Liver (tissue), 8 donors: ENCODE measurements at regions not wholly inside any gene's neighbourhood (a gene's known extent, or its start where the extent isn't known, plus 50 kb on each side); places are given as distances from the start of the nearest gene placed in this dataset.

Source experiments
- DNase-seq: peaks from one replicate; pipeline ENCODE4 v3.0.0-alpha.2; 2017; ENCODE audit warnings: low spot score
- H3K27ac ChIP-seq, 2 donors: one replicate each; pipeline ENCODE4 v1.7.0; 2013; ENCODE audit warnings: inconsistent platforms in 2 of 2, low read length in 2 of 2, control low read depth in 1 of 2, low read depth in 1 of 2, mild to moderate bottlenecking in 1 of 2
- H3K27me3 ChIP-seq, 4 donors: one replicate each; pipeline versions ENCODE4 v1.6.1 to v1.7.0; 2013; ENCODE audit warnings: low read length in 3 of 4, inconsistent platforms in 1 of 4, mild to moderate bottlenecking in 1 of 4, moderate library complexity in 1 of 4; ENCODE audit not compliant: control insufficient read depth in 4 of 4, insufficient read depth in 4 of 4
- H3K36me3 ChIP-seq, 4 donors: one replicate each; pipeline versions ENCODE4 v1.6.1 to v1.7.0; 2013; ENCODE audit warnings: low read length in 3 of 4, mild to moderate bottlenecking in 3 of 4, low read depth in 1 of 4, moderate library complexity in 1 of 4; ENCODE audit not compliant: control insufficient read depth in 4 of 4, insufficient read depth in 3 of 4
- H3K4me1 ChIP-seq, 4 donors: one replicate each; pipeline versions ENCODE4 v1.6.1 to v1.7.0; 2013; ENCODE audit warnings: low read length in 3 of 4, mild to moderate bottlenecking in 3 of 4, moderate library complexity in 1 of 4; ENCODE audit not compliant: control insufficient read depth in 4 of 4, insufficient read depth in 4 of 4
- H3K4me3 ChIP-seq, 3 donors: one replicate each; pipeline versions ENCODE4 v1.6.1 to v1.7.0; 2013; ENCODE audit warnings: low read length in 3 of 3, control low read depth in 1 of 3, low read depth in 1 of 3, mild to moderate bottlenecking in 1 of 3
- H3K9ac ChIP-seq, 2 donors: one replicate each; pipeline ENCODE4 v1.7.0; 2013; ENCODE audit warnings: low read length in 2 of 2, mild to moderate bottlenecking in 2 of 2, moderate library complexity in 2 of 2, control low read depth in 1 of 2, low read depth in 1 of 2
- H3K9me3 ChIP-seq, 4 donors: one replicate each; pipeline versions ENCODE4 v1.6.1 to v1.7.0; 2013; ENCODE audit warnings: low read length in 3 of 4; ENCODE audit not compliant: control insufficient read depth in 4 of 4
- ATF3 ChIP-seq: IDR thresholded peaks from 2 replicates; pipeline ENCODE4 v1.6.1; 2016; ENCODE audit warnings: antibody characterized with exemption
- EGR1 ChIP-seq, 2 donors: IDR thresholded peaks; 2 replicates each; pipeline ENCODE4 v1.6.1; 2016 to 2018; ENCODE audit warnings: antibody characterized with exemption in 2 of 2, low read depth in 2 of 2
- FOXA1 ChIP-seq: IDR thresholded peaks from 2 replicates; pipeline ENCODE4 v1.6.1; 2016; ENCODE audit warnings: antibody characterized with exemption
- FOXA2 ChIP-seq: IDR thresholded peaks from 2 replicates; pipeline ENCODE4 v1.6.1; 2016; ENCODE audit warnings: antibody characterized with exemption
- GABPA ChIP-seq, 2 donors: IDR thresholded peaks in 1 of 2; conservative IDR thresholded peaks in 1 of 2; 2 replicates each; pipeline ENCODE4 v1.6.1; 2016; ENCODE audit warnings: antibody characterized with exemption in 2 of 2, mild to moderate bottlenecking in 1 of 2, moderate library complexity in 1 of 2
- HNF4A ChIP-seq, 2 donors: conservative IDR thresholded peaks; 2 replicates each; pipeline ENCODE4 v1.6.1; 2016; ENCODE audit warnings: antibody characterized with exemption in 2 of 2, mild to moderate bottlenecking in 2 of 2
- HNF4G ChIP-seq: IDR thresholded peaks from 2 replicates; pipeline ENCODE4 v1.6.1; 2016; ENCODE audit warnings: antibody characterized with exemption
- JUND ChIP-seq, 2 donors: IDR thresholded peaks; 2 replicates each; pipeline ENCODE4 v1.6.1; 2016; ENCODE audit warnings: antibody characterized with exemption in 2 of 2
- NR2F2 ChIP-seq: IDR thresholded peaks from 2 replicates; pipeline ENCODE4 v1.6.1; 2016; ENCODE audit warnings: antibody characterized with exemption
- REST ChIP-seq: IDR thresholded peaks from 2 replicates; pipeline ENCODE4 v1.6.1; 2016; ENCODE audit warnings: antibody characterized with exemption, mild to moderate bottlenecking
- SP1 ChIP-seq: IDR thresholded peaks from 2 replicates; pipeline ENCODE4 v1.6.1; 2018; ENCODE audit warnings: antibody characterized with exemption, mild to moderate bottlenecking
- TAF1 ChIP-seq: conservative IDR thresholded peaks from 2 replicates; pipeline ENCODE4 v1.6.1; 2016; ENCODE audit warnings: antibody characterized with exemption, mild to moderate bottlenecking
- YY1 ChIP-seq: IDR thresholded peaks from 2 replicates; pipeline ENCODE4 v1.6.1; 2016; ENCODE audit warnings: antibody characterized with exemption, mild to moderate bottlenecking
- WGBS: extraction: QIAGEN DNeasy Blood & Tissue Kit; methylation state at CpG from one replicate; pipeline ENCODE4 v1.1.7; 2013; 5-methylcytosine and 5-hydroxymethylcytosine counted together
- TF ChIP-seq, protein P1 (sequence below): IDR thresholded peaks from 2 replicates; pipeline ENCODE4 v1.6.1; 2016; ENCODE audit warnings: antibody characterized with exemption
- TF ChIP-seq, protein P2 (sequence below): fragments of 150-350 bp; IDR thresholded peaks from 2 replicates; pipeline ENCODE4 v1.5.1; 2017; ENCODE audit warnings: improper control_type of control experiment, low read depth, low read length; ENCODE audit not compliant: missing input control
- donor health status: healthy.
- donor health status: healthy.
- donor health status: healthy.
- donor health status: healthy.
- donor health status: healthy.

DNA sequence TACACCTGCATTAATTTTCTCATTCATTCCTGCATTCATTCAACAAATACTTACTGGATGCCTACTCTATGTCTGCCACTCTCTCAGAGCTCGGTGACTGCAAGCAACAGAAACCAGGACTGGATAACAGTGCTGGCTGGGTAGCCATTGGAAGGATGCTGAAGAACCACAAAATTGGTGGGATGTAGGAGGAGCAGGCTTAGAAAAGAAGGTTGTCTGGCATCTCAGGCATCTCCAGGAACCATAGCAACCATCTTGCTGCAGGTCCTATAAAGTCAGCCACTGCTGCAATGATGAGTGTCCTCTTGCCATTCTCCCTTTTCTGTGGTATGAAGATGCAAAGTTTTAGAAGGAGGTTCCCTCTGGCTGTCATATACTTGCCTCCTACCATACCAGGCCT, 168.6 kb downstream of the FGF18 start:
- WGBS = 80% methylated on average over 1 of the region's 1 CpG
- no peak for DNase-seq
- Histone ChIP-seq H3K27me3 (no peaks in the 10 kb centered on the region), H3K9me3 (no peaks in the 10 kb centered on the region), H3K9ac (no peak overlapping the region), H3K27ac (no peak overlapping the region), H3K4me3 (no peak overlapping the region), H3K36me3 (no peaks in the 10 kb centered on the region), H3K4me1 (no peaks in the 10 kb centered on the region)
- TF ChIP-seq FOXA2 (no peak), FOXA1 (no peak), NR2F2 (no peak), ATF3 (no peak), REST (no peak), YY1 (no peak), SP1 (no peak), GABPA (IDR thresholded peaks at IDR 0.05 in 1 of 2, conservative IDR thresholded peaks at IDR 0.05 in 1 of 2) (no peak), HNF4G (no peak), TAF1 (no peak), EGR1 (IDR thresholded peaks at IDR 0.05; ENCODE audit: low read depth in 2 of 2) (no peak), HNF4A (conservative IDR thresholded peaks at IDR 0.05) (no peak), JUND (IDR thresholded peaks at IDR 0.05) (no peak)
- TF ChIP-seq, protein P1, sequence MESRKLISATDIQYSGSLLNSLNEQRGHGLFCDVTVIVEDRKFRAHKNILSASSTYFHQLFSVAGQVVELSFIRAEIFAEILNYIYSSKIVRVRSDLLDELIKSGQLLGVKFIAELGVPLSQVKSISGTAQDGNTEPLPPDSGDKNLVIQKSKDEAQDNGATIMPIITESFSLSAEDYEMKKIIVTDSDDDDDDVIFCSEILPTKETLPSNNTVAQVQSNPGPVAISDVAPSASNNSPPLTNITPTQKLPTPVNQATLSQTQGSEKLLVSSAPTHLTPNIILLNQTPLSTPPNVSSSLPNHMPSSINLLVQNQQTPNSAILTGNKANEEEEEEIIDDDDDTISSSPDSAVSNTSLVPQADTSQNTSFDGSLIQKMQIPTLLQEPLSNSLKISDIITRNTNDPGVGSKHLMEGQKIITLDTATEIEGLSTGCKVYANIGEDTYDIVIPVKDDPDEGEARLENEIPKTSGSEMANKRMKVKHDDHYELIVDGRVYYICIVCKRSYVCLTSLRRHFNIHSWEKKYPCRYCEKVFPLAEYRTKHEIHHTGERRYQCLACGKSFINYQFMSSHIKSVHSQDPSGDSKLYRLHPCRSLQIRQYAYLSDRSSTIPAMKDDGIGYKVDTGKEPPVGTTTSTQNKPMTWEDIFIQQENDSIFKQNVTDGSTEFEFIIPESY = no peak
- TF ChIP-seq, protein P2, sequence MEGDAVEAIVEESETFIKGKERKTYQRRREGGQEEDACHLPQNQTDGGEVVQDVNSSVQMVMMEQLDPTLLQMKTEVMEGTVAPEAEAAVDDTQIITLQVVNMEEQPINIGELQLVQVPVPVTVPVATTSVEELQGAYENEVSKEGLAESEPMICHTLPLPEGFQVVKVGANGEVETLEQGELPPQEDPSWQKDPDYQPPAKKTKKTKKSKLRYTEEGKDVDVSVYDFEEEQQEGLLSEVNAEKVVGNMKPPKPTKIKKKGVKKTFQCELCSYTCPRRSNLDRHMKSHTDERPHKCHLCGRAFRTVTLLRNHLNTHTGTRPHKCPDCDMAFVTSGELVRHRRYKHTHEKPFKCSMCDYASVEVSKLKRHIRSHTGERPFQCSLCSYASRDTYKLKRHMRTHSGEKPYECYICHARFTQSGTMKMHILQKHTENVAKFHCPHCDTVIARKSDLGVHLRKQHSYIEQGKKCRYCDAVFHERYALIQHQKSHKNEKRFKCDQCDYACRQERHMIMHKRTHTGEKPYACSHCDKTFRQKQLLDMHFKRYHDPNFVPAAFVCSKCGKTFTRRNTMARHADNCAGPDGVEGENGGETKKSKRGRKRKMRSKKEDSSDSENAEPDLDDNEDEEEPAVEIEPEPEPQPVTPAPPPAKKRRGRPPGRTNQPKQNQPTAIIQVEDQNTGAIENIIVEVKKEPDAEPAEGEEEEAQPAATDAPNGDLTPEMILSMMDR = no peak

DNA sequence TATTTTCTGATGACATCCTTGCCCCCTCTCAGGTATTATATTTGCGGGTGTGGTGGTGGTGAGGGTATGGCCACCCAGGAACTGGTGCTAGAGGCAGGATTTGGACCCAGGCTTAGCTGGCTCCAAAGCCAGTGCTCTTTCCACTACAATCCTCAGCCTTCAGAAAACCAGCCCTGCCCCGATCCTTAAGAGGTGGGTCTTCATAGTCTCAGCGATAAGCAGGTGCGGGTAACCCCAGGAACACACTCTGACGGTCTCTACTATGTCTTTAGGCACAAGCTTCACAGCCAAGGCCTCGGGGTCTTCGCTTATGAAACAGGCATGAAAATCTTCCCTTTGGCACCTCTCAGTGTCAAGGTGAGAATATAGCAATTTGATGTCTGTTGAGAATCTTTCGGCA, 169.3 kb downstream of the FGF18 start:
- H3K36me3 ChIP-seq = no peaks in the 10 kb centered on the region
- 84% methylated on average over 8 of the region's 8 CpGs for WGBS
- TF ChIP-seq REST = no peak
- no peak for TF ChIP-seq NR2F2
- TF ChIP-seq JUND (IDR thresholded peaks at IDR 0.05) = no peak
- TF ChIP-seq, protein P2 = no peak
- TF ChIP-seq EGR1 (IDR thresholded peaks at IDR 0.05; ENCODE audit: low read depth in 2 of 2) = no peak
- no peaks in the 10 kb centered on the region for H3K9me3 ChIP-seq
- H3K27ac ChIP-seq = no peak overlapping the region
- H3K4me3 ChIP-seq = no peak overlapping the region
- no peaks in the 10 kb centered on the region for H3K4me1 ChIP-seq
- H3K9ac ChIP-seq = no peak overlapping the region
- no peaks in the 10 kb centered on the region for H3K27me3 ChIP-seq
- DNase-seq = no peak
